Omental fat pad (tissue), 3 donors: ENCODE measurements at regions not wholly inside any gene's neighbourhood (a gene's known extent, or its start where the extent isn't known, plus 50 kb on each side); places are given as distances from the start of the nearest gene placed in this dataset.

ENCODE experiments used
- ATAC-seq: fragments of 150-250 bp; one replicate; pipeline ENCODE4 v1.9.1; 2016; ENCODE audit warnings: mild to moderate bottlenecking, moderate library complexity; ENCODE audit not compliant: low FRiP score
- DNase-seq: peaks from one replicate; pipeline ENCODE4 v3.0.0-alpha.2; 2019; ENCODE audit warnings: low spot score
- TF ChIP-seq, protein P1 (sequence below), 3 donors: fragments of 450-650 bp; IDR thresholded peaks; one replicate each; pipeline ENCODE4 v1.5.1; 2016 to 2017; ENCODE audit warnings: antibody characterized with exemption in 3 of 3, mild to moderate bottlenecking in 3 of 3, moderate library complexity in 2 of 3

DNA sequence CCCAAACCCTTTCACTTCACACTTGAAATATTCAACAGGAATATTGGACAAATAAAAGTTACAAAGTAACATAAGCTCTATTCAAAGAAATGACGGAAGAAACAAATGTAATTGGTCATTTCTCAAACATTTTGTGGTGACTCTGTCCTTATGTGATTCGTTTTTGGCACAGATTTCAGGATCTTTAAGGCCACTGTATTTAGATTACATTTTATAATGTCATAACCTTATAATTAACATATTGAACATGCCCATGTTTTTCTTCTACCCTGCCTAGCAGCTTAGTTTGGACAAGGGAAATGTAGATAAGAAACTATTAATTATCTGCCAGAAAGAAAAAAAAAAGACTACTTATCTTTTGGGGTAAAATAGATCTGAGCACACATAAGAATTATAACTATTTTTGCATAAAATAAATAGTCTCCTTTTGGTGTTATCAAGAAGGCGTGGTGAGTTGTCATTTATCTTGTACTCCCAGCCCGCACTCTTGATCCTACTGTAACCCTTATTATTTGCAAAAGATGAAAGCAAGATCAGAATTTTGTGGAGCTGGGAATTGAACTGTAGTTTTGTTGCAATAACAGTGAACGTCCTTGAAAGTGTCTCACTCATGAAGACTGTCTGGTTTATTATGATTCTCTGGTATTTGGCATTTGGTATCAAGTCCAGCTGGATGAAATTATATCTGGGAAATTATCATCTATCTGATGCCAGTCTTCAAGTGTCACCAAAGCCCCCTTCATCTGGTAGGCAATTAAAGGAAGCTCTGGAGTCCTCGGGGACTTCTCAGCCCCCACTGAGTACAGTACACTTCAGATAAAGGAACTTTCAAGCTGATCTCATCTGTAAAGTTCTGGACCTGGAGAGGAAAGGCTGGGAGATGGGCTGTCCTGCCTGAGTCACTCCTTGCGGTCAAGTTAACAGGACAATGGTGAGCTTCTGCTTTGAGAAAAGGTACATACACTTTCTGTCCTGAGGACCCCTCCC, 175.7 kb upstream of the INHBA start:
- peak; percentile 59 for ATAC-seq

GRCh38 chr7:41877118-41877517, 174.2 kb upstream of the INHBA start:
- DNase-seq (no peak), ATAC-seq (no peak)

More for the DNA sequence above, 175.7 kb upstream of the INHBA start:
- DNase-seq, result no peak
- TF ChIP-seq, protein P1, sequence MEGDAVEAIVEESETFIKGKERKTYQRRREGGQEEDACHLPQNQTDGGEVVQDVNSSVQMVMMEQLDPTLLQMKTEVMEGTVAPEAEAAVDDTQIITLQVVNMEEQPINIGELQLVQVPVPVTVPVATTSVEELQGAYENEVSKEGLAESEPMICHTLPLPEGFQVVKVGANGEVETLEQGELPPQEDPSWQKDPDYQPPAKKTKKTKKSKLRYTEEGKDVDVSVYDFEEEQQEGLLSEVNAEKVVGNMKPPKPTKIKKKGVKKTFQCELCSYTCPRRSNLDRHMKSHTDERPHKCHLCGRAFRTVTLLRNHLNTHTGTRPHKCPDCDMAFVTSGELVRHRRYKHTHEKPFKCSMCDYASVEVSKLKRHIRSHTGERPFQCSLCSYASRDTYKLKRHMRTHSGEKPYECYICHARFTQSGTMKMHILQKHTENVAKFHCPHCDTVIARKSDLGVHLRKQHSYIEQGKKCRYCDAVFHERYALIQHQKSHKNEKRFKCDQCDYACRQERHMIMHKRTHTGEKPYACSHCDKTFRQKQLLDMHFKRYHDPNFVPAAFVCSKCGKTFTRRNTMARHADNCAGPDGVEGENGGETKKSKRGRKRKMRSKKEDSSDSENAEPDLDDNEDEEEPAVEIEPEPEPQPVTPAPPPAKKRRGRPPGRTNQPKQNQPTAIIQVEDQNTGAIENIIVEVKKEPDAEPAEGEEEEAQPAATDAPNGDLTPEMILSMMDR (IDR thresholded peaks at IDR 0.05), result no peak

DNA sequence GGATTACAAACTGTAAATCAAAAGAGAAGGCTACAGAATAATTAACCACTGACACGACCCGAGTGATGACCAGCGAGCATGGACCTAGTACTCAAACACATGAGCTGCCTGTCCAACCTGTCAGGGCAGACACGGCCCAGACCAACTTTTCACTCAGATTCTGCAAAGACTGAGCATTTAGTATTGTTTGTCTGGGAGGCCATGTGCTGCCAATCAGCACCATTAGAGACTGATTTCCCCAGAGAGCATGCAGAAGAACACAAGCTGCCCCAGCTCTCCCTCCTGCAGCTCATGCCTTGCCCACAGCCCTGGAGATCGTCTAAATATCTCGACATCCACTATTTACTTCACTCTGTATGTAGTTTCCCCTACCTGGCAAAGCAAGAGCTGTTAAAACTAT, 172.6 kb upstream of the INHBA start:
- TF ChIP-seq, protein P1 (IDR thresholded peaks at IDR 0.05), result no peak
- no peak for ATAC-seq
- no peak for DNase-seq

More at GRCh38 chr7:41877118-41877517, 174.2 kb upstream of the INHBA start:
- TF ChIP-seq, protein P1 (IDR thresholded peaks at IDR 0.05), result no peak

DNA sequence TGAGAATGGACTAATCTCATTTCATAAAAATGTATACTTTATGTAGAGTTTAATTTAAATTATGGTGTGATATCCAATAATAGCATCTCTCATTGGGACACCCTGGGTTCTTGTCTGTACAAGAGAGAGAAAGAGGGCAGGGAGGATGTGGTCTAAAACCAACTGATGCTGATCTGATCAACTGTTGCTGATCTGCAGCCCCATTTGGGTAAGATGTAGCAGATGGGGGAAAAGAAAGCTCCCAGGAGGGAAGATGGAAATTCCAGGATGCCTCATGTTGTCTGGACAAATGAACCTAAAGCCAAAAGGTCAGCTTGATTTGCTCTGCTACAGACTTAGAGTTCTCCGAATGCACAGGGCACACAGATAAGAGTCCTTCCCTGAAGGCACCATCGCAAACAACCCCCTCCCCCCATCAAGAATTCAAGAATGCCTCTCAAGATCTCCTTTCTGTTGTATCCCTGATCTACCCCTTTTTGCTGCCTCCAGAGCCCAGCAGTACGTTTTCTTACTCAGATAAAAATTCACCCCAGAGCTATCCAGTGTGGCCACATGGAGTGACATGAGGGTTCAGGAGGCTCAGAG, 171.4 kb upstream of the INHBA start:
- DNase-seq (no peak), ATAC-seq (no peak)
- TF ChIP-seq, protein P1 (IDR thresholded peaks at IDR 0.05), result no peak

GRCh38 chr7:41873741-41874140, 170.9 kb upstream of the INHBA start:
- no peak for DNase-seq
- TF ChIP-seq, protein P1 (IDR thresholded peaks at IDR 0.05), result no peak
- ATAC-seq, result no peak

GRCh38 chr7:41872966-41873365, 170.1 kb upstream of the INHBA start:
- ATAC-seq (no peak), DNase-seq (no peak)
- TF ChIP-seq, protein P1 (IDR thresholded peaks at IDR 0.05), result no peak
